Left lung (tissue), 4 donors: ENCODE measurements at regions not wholly inside any gene's neighbourhood (a gene's known extent, or its start where the extent isn't known, plus 50 kb on each side); places are given as distances from the start of the nearest gene placed in this dataset.

Experiments used
- ATAC-seq: fragments of 200-7000 bp; cut with Tn5 transposase; one replicate; pipeline ENCODE4 v1.9.1; 2020; ENCODE audit warnings: moderate library complexity
- DNase-seq, 4 donors: peaks; one replicate each; pipeline ENCODE4 v3.0.0-alpha.2; 2013 to 2020
- H3K27ac ChIP-seq, 2 donors: fragments of 200-600 bp; sonication (generic) in 1 of 2; one replicate each; pipeline versions ENCODE4 v1.5.0 to v1.8.0; 2020 to 2021
- H3K27me3 ChIP-seq, 2 donors: fragments of 200-600 bp; sonication (generic) in 1 of 2; one replicate each; pipeline versions ENCODE4 v1.5.0 to v1.8.0; 2020 to 2021
- H3K36me3 ChIP-seq, 2 donors: fragments of 200-600 bp; sonication (generic) in 1 of 2; one replicate each; pipeline versions ENCODE4 v1.5.0 to v1.8.0; 2020 to 2021
- H3K4me1 ChIP-seq, 2 donors: fragments of 200-600 bp; one replicate each; pipeline ENCODE4 v1.8.0; 2021
- H3K4me3 ChIP-seq, 2 donors: fragments of 200-600 bp; sonication (generic) in 1 of 2; one replicate each; pipeline versions ENCODE4 v1.5.0 to v1.8.0; 2020 to 2021; ENCODE audit warnings: mild to moderate bottlenecking in 1 of 2
- H3K9me3 ChIP-seq, 2 donors: fragments of 200-600 bp; sonication (generic) in 1 of 2; one replicate each; pipeline versions ENCODE4 v1.5.0 to v1.8.0; 2020 to 2021
- CTCF ChIP-seq, 2 donors: fragments of 200-600 bp; sonication (generic) in 1 of 2; IDR thresholded peaks; one replicate each; pipeline versions ENCODE4 v1.5.0 to v1.8.0; 2021; ENCODE audit warnings: antibody characterized with exemption in 2 of 2
- intact Hi-C, 2 donors: fragments of 100-400 bp; cut with DNase I; formaldehyde crosslinking; loops; one replicate each; pipeline versions ENCODE4 v1.11.2 to v1.14.2; 2022
- donor health status: DM: no; HTN: yes; CAD: no.
- donor health status: DM: no; HTN: no; CAD: no.

DNA sequence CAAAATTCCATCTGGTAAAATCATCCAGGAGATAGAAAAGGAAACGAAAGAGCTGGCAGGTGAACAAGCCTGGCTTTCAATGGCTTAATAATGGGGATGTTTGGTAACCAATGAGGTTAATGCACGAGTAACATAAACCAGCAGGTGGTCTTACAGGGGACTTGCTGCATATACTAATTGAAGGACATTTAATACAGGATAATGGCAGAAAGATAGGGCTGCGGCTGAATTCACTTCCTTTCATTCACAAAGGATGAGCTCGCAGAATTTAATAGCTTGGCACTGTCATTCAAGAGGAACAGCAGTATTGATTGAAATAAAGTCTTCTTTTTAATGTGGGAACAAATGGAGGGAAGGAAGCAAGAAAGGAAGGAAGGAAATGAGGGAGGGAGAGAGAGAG is 156.3 kb upstream of the RAI2 start:
- DNase-seq: no peak
- Histone ChIP-seq H3K36me3 (no peaks in the 10 kb centered on the region), H3K27me3 (no peaks in the 10 kb centered on the region), H3K9me3 (no peaks in the 10 kb centered on the region), H3K27ac (no peak overlapping the region), H3K4me1 (no peaks in the 10 kb centered on the region), H3K4me3 (no peak overlapping the region)
- TF ChIP-seq CTCF (IDR thresholded peaks at IDR 0.05): no peak
- ATAC-seq: no peak
- intact Hi-C loops: no loop called here

DNA sequence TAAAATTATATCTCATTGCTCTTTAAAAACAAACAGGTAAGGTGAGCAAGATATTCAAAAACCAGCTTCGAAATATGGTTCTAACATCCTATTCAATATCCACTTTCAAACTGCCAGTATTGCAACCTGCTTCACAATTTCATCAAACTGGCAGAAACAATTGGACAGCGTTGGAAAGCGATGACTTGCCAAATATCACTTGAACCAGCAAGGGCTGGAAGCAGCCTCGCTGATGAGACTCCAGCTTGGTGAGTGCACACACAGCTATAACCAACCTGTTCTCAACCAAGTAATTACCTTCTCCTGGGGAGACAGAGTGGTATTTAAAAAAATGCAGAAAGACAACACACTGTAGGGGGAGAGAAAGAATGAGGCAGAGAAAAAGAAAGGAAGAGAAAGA is 155.8 kb upstream of the RAI2 start:
- intact Hi-C loops: no loop called here
- Histone ChIP-seq H3K9me3 (no peaks in the 10 kb centered on the region), H3K4me1 (no peaks in the 10 kb centered on the region), H3K4me3 (no peak overlapping the region), H3K27me3 (no peaks in the 10 kb centered on the region), H3K27ac (no peak overlapping the region), H3K36me3 (no peaks in the 10 kb centered on the region)
- no peak for TF ChIP-seq CTCF (IDR thresholded peaks at IDR 0.05)
- ATAC-seq (no peak), DNase-seq (no peak)

GRCh38 chrX:18010253-18010652 is 149.2 kb upstream of the RAI2 start:
- H3K27ac ChIP-seq: no peak overlapping the region
- H3K9me3 ChIP-seq: no peaks in the 10 kb centered on the region
- ATAC-seq (no peak), DNase-seq (no peak)
- intact Hi-C loops: no loop called here
- no peaks in the 10 kb centered on the region for H3K4me1 ChIP-seq
- no peak for TF ChIP-seq CTCF (IDR thresholded peaks at IDR 0.05)
- H3K27me3 ChIP-seq: peaks cover 0 to under 1% of the 10 kb centered on the region in 2 donors
- no peaks in the 10 kb centered on the region for H3K36me3 ChIP-seq
- no peak overlapping the region for H3K4me3 ChIP-seq

DNA sequence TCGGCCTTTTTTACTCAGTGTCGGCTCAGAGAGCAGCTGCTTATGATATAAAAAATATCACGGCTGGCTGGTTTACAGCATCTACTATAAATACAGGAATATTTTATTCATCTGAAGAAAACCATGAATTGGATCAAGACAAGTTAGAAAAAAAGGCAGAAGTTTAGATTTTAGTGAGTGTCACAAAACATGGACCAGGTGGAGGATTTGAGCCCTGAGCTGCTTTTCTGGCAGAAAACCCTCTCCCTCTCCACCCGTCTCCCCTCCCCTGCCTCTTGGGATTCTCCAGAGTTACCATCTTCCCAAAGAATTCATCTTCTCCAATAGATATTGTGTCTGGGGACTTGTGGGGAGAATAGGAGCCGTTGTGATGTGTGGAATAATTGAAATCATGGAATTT is 142.8 kb upstream of the RAI2 start:
- H3K4me1 ChIP-seq: no peaks in the 10 kb centered on the region
- DNase-seq (peak in 2 of 4 donors; percentile 38 to 62), ATAC-seq (no peak)
- no peaks in the 10 kb centered on the region for H3K36me3 ChIP-seq
- no peak overlapping the region for H3K4me3 ChIP-seq
- no peak for TF ChIP-seq CTCF (IDR thresholded peaks at IDR 0.05)
- peaks cover 0 to 3% of the 10 kb centered on the region in 2 donors for H3K27me3 ChIP-seq
- intact Hi-C loops: no loop called here
- no peaks in the 10 kb centered on the region for H3K9me3 ChIP-seq
- no peak overlapping the region for H3K27ac ChIP-seq

DNA sequence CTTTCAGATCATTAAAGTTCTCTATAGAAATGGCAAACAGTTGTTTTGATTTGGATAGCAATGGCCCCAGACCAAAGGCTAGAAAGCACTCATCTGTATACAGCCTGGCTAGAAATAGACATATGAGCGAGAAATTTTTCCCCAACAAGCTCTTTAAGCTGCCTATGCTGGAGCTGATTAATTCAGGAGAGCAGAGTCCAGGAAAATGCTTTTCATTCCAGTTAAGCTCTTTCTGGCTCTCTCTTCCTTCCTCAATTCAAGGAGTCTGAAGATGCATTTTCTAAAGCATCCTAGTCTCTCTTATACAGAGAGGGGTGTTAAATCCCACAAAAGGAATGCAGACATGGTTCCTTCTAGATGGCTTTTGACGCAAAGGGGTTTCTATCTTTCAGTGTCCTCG is 141.7 kb upstream of the RAI2 start:
- intact Hi-C loops: no loop called here
- Histone ChIP-seq H3K27me3 (peaks cover 0 to 3% of the 10 kb centered on the region in 2 donors), H3K36me3 (no peaks in the 10 kb centered on the region), H3K4me1 (no peaks in the 10 kb centered on the region), H3K4me3 (no peak overlapping the region), H3K9me3 (no peaks in the 10 kb centered on the region), H3K27ac (no peak overlapping the region)
- ATAC-seq (no peak), DNase-seq (no peak)
- TF ChIP-seq CTCF (IDR thresholded peaks at IDR 0.05): no peak
